ENCODE measurements at regions not wholly inside any gene's neighbourhood (a gene's known extent, or its start where the extent isn't known, plus 50 kb on each side); places are given as distances from the start of the nearest gene placed in this dataset.
A peak's percentile ranks its signal among the peaks of the same experiment; 100 is the strongest.
"Not testable (repeated sequence)": the region's sequence is repeated elsewhere in the genome, so short reads cannot be mapped to it uniquely, and the experiment has no call there.

- Histone ChIP-seq H3K4me3 (ENCODE audit: low read depth in 1 of 2, low read length in 2 of 2) (no peak overlapping the region), H2AFZ (ENCODE audit: low read depth, low read length) (no peak overlapping the region), H3K9me3 (ENCODE audit: insufficient read depth, low read length, severe bottlenecking) (peaks cover 5% of the 10 kb centered on the region), H3K36me3 (ENCODE audit: insufficient read depth, low read length) (no peaks in the 10 kb centered on the region), H4K20me1 (ENCODE audit: insufficient read depth, low read length) (no peaks in the 10 kb centered on the region), H3K4me1 (ENCODE audit: insufficient read depth, low read length) (no peaks in the 10 kb centered on the region), H3K9ac (ENCODE audit: low read depth, low read length) (no peak overlapping the region), H3K4me2 (ENCODE audit: insufficient read depth, low read length) (no peak overlapping the region), H3K79me2 (ENCODE audit: insufficient read depth, low read length) (no peaks in the 10 kb centered on the region), H3K27ac (ENCODE audit: low read length) (no peak overlapping the region), H3K27me3 (ENCODE audit: insufficient read depth, low read length, poor library complexity) (no peaks in the 10 kb centered on the region)
- DNase-seq (no peak), ATAC-seq (ENCODE audit: insufficient read depth, low read depth) (no peak)
- TF ChIP-seq EZH2 (IDR thresholded peaks at IDR 0.05; ENCODE audit: borderline replicate concordance, low read depth, low read length, severe bottlenecking) (no peak), CTCF (IDR thresholded peaks at IDR 0.05; ENCODE audit: borderline replicate concordance, extremely low read depth, low read length, poor library complexity, severe bottlenecking) (no peak)
Measured at GRCh38 chr2:116545286-116546068, 1269.0 kb upstream of the DDX18 start.

GRCh38 chr2:116552738-116553419 lies 1261.6 kb upstream of the DDX18 start:
- not testable (repeated sequence) for H3K27me3 ChIP-seq (ENCODE audit: insufficient read depth, low read length, poor library complexity); H3K9me3 ChIP-seq (ENCODE audit: insufficient read depth, low read length, severe bottlenecking); ATAC-seq (ENCODE audit: insufficient read depth, low read depth); H3K79me2 ChIP-seq (ENCODE audit: insufficient read depth, low read length); H3K4me1 ChIP-seq (ENCODE audit: insufficient read depth, low read length); H3K4me3 ChIP-seq (ENCODE audit: low read depth in 1 of 2, low read length in 2 of 2); H3K27ac ChIP-seq (ENCODE audit: low read length); DNase-seq; H2AFZ ChIP-seq (ENCODE audit: low read depth, low read length); H3K9ac ChIP-seq (ENCODE audit: low read depth, low read length); H3K4me2 ChIP-seq (ENCODE audit: insufficient read depth, low read length); H3K36me3 ChIP-seq (ENCODE audit: insufficient read depth, low read length); H4K20me1 ChIP-seq (ENCODE audit: insufficient read depth, low read length)

GRCh38 chr2:116580209-116580608 lies 1234.3 kb upstream of the DDX18 start:
- H3K4me2 ChIP-seq (ENCODE audit: insufficient read depth, low read length), result no peak overlapping the region
- no peak overlapping the region for H3K27ac ChIP-seq (ENCODE audit: low read length)
- no peak overlapping the region for H3K4me3 ChIP-seq (ENCODE audit: low read depth in 1 of 2, low read length in 2 of 2)
- no peaks in the 10 kb centered on the region for H3K36me3 ChIP-seq (ENCODE audit: insufficient read depth, low read length)
- no peak overlapping the region for H2AFZ ChIP-seq (ENCODE audit: low read depth, low read length)
- H3K79me2 ChIP-seq (ENCODE audit: insufficient read depth, low read length), result no peaks in the 10 kb centered on the region
- DNase-seq (no peak), ATAC-seq (ENCODE audit: insufficient read depth, low read depth) (no peak)
- H4K20me1 ChIP-seq (ENCODE audit: insufficient read depth, low read length), result no peaks in the 10 kb centered on the region
- H3K9ac ChIP-seq (ENCODE audit: low read depth, low read length), result no peak overlapping the region
- H3K9me3 ChIP-seq (ENCODE audit: insufficient read depth, low read length, severe bottlenecking), result no peaks in the 10 kb centered on the region
- no peak for TF ChIP-seq EZH2 (IDR thresholded peaks at IDR 0.05; ENCODE audit: borderline replicate concordance, low read depth, low read length, severe bottlenecking)
- TF ChIP-seq CTCF (IDR thresholded peaks at IDR 0.05; ENCODE audit: borderline replicate concordance, extremely low read depth, low read length, poor library complexity, severe bottlenecking), result no peak
- peaks cover 13% of the 10 kb centered on the region for H3K4me1 ChIP-seq (ENCODE audit: insufficient read depth, low read length)
- no peaks in the 10 kb centered on the region for H3K27me3 ChIP-seq (ENCODE audit: insufficient read depth, low read length, poor library complexity)

- Histone ChIP-seq H3K9ac (ENCODE audit: low read depth, low read length) (no peak overlapping the region), H3K9me3 (ENCODE audit: insufficient read depth, low read length, severe bottlenecking) (no peaks in the 10 kb centered on the region), H3K79me2 (ENCODE audit: insufficient read depth, low read length) (no peaks in the 10 kb centered on the region), H3K4me3 (ENCODE audit: low read depth in 1 of 2, low read length in 2 of 2) (no peak overlapping the region), H3K36me3 (ENCODE audit: insufficient read depth, low read length) (no peaks in the 10 kb centered on the region), H4K20me1 (ENCODE audit: insufficient read depth, low read length) (no peaks in the 10 kb centered on the region), H3K4me1 (ENCODE audit: insufficient read depth, low read length) (peaks cover 13% of the 10 kb centered on the region), H3K4me2 (ENCODE audit: insufficient read depth, low read length) (no peak overlapping the region), H3K27ac (ENCODE audit: low read length) (peak overlapping the region; percentile 30; the same call in 1 of the 2 replicates), H2AFZ (ENCODE audit: low read depth, low read length) (no peak overlapping the region), H3K27me3 (ENCODE audit: insufficient read depth, low read length, poor library complexity) (no peaks in the 10 kb centered on the region)
- TF ChIP-seq CTCF (IDR thresholded peaks at IDR 0.05; ENCODE audit: borderline replicate concordance, extremely low read depth, low read length, poor library complexity, severe bottlenecking) (no peak), EZH2 (IDR thresholded peaks at IDR 0.05; ENCODE audit: borderline replicate concordance, low read depth, low read length, severe bottlenecking) (no peak)
- peak; percentile 12 for DNase-seq
- ATAC-seq (ENCODE audit: insufficient read depth, low read depth), result peak; percentile 56
Measured at GRCh38 chr2:116582850-116583249, 1231.6 kb upstream of the DDX18 start.

Data from DND-41 (cell line).